NB4 (cell line): ENCODE measurements at regions not wholly inside any gene's neighbourhood (a gene's known extent, or its start where the extent isn't known, plus 50 kb on each side); places are given as distances from the start of the nearest gene placed in this dataset.

Experiments
- CTCF ChIP-seq: IDR thresholded peaks from one replicate; pipeline ENCODE4 v1.5.1; 2012; ENCODE audit warnings: low read depth, low read length
- MYC ChIP-seq: IDR thresholded peaks from 2 replicates; pipeline ENCODE4 v1.6.1; 2011; ENCODE audit warnings: low read depth, low read length
- POLR2A ChIP-seq: IDR thresholded peaks from 2 replicates; pipeline ENCODE4 v1.6.1; 2011; ENCODE audit warnings: mild to moderate bottlenecking; ENCODE audit not compliant: insufficient read length; ENCODE audit errors: extremely low read depth

- no peak for TF ChIP-seq CTCF
- no peak for TF ChIP-seq MYC
- no peak for TF ChIP-seq POLR2A
These were observed 289.0 kb upstream of the PAPPA start for GRCh38 chr9:115864581-115864980.
